ENCODE measurements at regions not wholly inside any gene's neighbourhood (a gene's known extent, or its start where the extent isn't known, plus 50 kb on each side); places are given as distances from the start of the nearest gene placed in this dataset.

- Mint-ChIP-seq H3K4me1 (ENCODE audit: low read depth) (no peaks in the 10 kb centered on the region), H3K27ac (no peak overlapping the region), H3K9me3 (peaks cover 2 to 10% of the 10 kb centered on the region in 2 donors), H3K27me3 (ENCODE audit: low read depth) (no peaks in the 10 kb centered on the region), H3K36me3 (ENCODE audit: insufficient read depth in 2 of 2) (no peaks in the 10 kb centered on the region), H3K4me3 (no peak overlapping the region)
- ATAC-seq (replicated peaks in 1 of 2) (no peak), DNase-seq (no peak)
Measured at GRCh38 chr3:88678747-88679146, 428.7 kb upstream of the EPHA3 start.

- Mint-ChIP-seq H3K4me3 (no peak overlapping the region), H3K27me3 (ENCODE audit: low read depth) (no peaks in the 10 kb centered on the region), H3K36me3 (ENCODE audit: insufficient read depth in 2 of 2) (no peaks in the 10 kb centered on the region), H3K27ac (no peak overlapping the region), H3K4me1 (ENCODE audit: low read depth) (no peaks in the 10 kb centered on the region), H3K9me3 (peaks cover 7 to 10% of the 10 kb centered on the region in 2 donors)
- ATAC-seq (replicated peaks in 1 of 2) (no peak), DNase-seq (no peak)
Measured at GRCh38 chr3:88690287-88690686, 417.1 kb upstream of the EPHA3 start.

GRCh38 chr3:88691081-88691480 lies 416.3 kb upstream of the EPHA3 start:
- Mint-ChIP-seq H3K4me3 (no peak overlapping the region), H3K36me3 (ENCODE audit: insufficient read depth in 2 of 2) (no peaks in the 10 kb centered on the region), H3K27ac (no peak overlapping the region), H3K9me3 (peaks cover 7 to 11% of the 10 kb centered on the region in 2 donors), H3K27me3 (ENCODE audit: low read depth) (no peaks in the 10 kb centered on the region), H3K4me1 (ENCODE audit: low read depth) (no peaks in the 10 kb centered on the region)
- DNase-seq (no peak), ATAC-seq (replicated peaks in 1 of 2) (no peak)

GRCh38 chr3:88703501-88704059 lies 403.8 kb upstream of the EPHA3 start:
- ATAC-seq (replicated peaks in 1 of 2) (no peak), DNase-seq (no peak)
- no peak overlapping the region for H3K27ac Mint-ChIP-seq
- H3K4me1 Mint-ChIP-seq (ENCODE audit: low read depth): no peaks in the 10 kb centered on the region
- H3K9me3 Mint-ChIP-seq: peaks cover 2 to 3% of the 10 kb centered on the region in 2 donors
- no peaks in the 10 kb centered on the region for H3K27me3 Mint-ChIP-seq (ENCODE audit: low read depth)
- H3K4me3 Mint-ChIP-seq: no peak overlapping the region
- no peaks in the 10 kb centered on the region for H3K36me3 Mint-ChIP-seq (ENCODE audit: insufficient read depth in 2 of 2)

GRCh38 chr3:88704338-88704737 lies 403.1 kb upstream of the EPHA3 start:
- ATAC-seq (replicated peaks in 1 of 2): no peak
- H3K4me3 Mint-ChIP-seq: no peak overlapping the region
- no peaks in the 10 kb centered on the region for H3K27me3 Mint-ChIP-seq (ENCODE audit: low read depth)

GRCh38 chr3:88707837-88708236 lies 399.6 kb upstream of the EPHA3 start:
- no peak overlapping the region for H3K4me3 Mint-ChIP-seq
- H3K27me3 Mint-ChIP-seq (ENCODE audit: low read depth): no peaks in the 10 kb centered on the region

More at GRCh38 chr3:88704338-88704737, 403.1 kb upstream of the EPHA3 start:
- no peak for DNase-seq
- peaks cover 2 to 3% of the 10 kb centered on the region in 2 donors for H3K9me3 Mint-ChIP-seq
- H3K36me3 Mint-ChIP-seq (ENCODE audit: insufficient read depth in 2 of 2): no peaks in the 10 kb centered on the region
- H3K4me1 Mint-ChIP-seq (ENCODE audit: low read depth): no peaks in the 10 kb centered on the region
- H3K27ac Mint-ChIP-seq: no peak overlapping the region

GRCh38 chr3:88712552-88712951 lies 394.9 kb upstream of the EPHA3 start:
- DNase-seq (no peak), ATAC-seq (replicated peaks in 1 of 2) (no peak)
- Mint-ChIP-seq H3K27ac (no peak overlapping the region), H3K36me3 (ENCODE audit: insufficient read depth in 2 of 2) (no peaks in the 10 kb centered on the region), H3K27me3 (ENCODE audit: low read depth) (no peaks in the 10 kb centered on the region), H3K4me1 (ENCODE audit: low read depth) (no peaks in the 10 kb centered on the region), H3K4me3 (no peak overlapping the region), H3K9me3 (peaks cover 4 to 5% of the 10 kb centered on the region in 2 donors)

More at GRCh38 chr3:88707837-88708236, 399.6 kb upstream of the EPHA3 start:
- no peaks in the 10 kb centered on the region for H3K36me3 Mint-ChIP-seq (ENCODE audit: insufficient read depth in 2 of 2)
- ATAC-seq (replicated peaks in 1 of 2) (no peak), DNase-seq (no peak)
- no peak overlapping the region for H3K27ac Mint-ChIP-seq
- peaks cover 3 to 4% of the 10 kb centered on the region in 2 donors for H3K9me3 Mint-ChIP-seq
- no peaks in the 10 kb centered on the region for H3K4me1 Mint-ChIP-seq (ENCODE audit: low read depth)

- no peaks in the 10 kb centered on the region for H3K36me3 Mint-ChIP-seq (ENCODE audit: insufficient read depth in 2 of 2)
Measured at GRCh38 chr3:88713233-88713691, 394.2 kb upstream of the EPHA3 start.

GRCh38 chr3:88725440-88726165 lies 381.8 kb upstream of the EPHA3 start:
- Mint-ChIP-seq H3K9me3 (peaks cover 0 to 9% of the 10 kb centered on the region in 2 donors), H3K4me3 (no peak overlapping the region), H3K4me1 (ENCODE audit: low read depth) (no peaks in the 10 kb centered on the region), H3K27me3 (ENCODE audit: low read depth) (no peaks in the 10 kb centered on the region), H3K36me3 (ENCODE audit: insufficient read depth in 2 of 2) (peaks cover 0 to 3% of the 10 kb centered on the region in 2 donors), H3K27ac (no peak overlapping the region)
- ATAC-seq (replicated peaks in 1 of 2) (no peak), DNase-seq (no peak)

More at GRCh38 chr3:88713233-88713691, 394.2 kb upstream of the EPHA3 start:
- H3K4me1 Mint-ChIP-seq (ENCODE audit: low read depth): no peaks in the 10 kb centered on the region
- H3K27ac Mint-ChIP-seq: no peak overlapping the region
- no peak overlapping the region for H3K4me3 Mint-ChIP-seq
- ATAC-seq (replicated peaks in 1 of 2) (no peak), DNase-seq (no peak)
- no peaks in the 10 kb centered on the region for H3K27me3 Mint-ChIP-seq (ENCODE audit: low read depth)
- H3K9me3 Mint-ChIP-seq: peaks cover 4 to 5% of the 10 kb centered on the region in 2 donors

GRCh38 chr3:88732186-88732585 lies 375.2 kb upstream of the EPHA3 start:
- Mint-ChIP-seq H3K36me3 (ENCODE audit: insufficient read depth in 2 of 2) (no peaks in the 10 kb centered on the region), H3K4me3 (no peak overlapping the region), H3K27me3 (ENCODE audit: low read depth) (no peaks in the 10 kb centered on the region), H3K27ac (no peak overlapping the region), H3K4me1 (ENCODE audit: low read depth) (no peaks in the 10 kb centered on the region), H3K9me3 (peaks cover 0 to 4% of the 10 kb centered on the region in 2 donors)
- ATAC-seq (replicated peaks in 1 of 2) (no peak), DNase-seq (no peak)

GRCh38 chr3:88742106-88742505 lies 365.3 kb upstream of the EPHA3 start:
- H3K4me3 Mint-ChIP-seq: no peak overlapping the region
- DNase-seq (no peak), ATAC-seq (replicated peaks in 1 of 2) (no peak)
- H3K27ac Mint-ChIP-seq: no peak overlapping the region
- peaks cover 10% of the 10 kb centered on the region in 2 donors for H3K9me3 Mint-ChIP-seq
- H3K27me3 Mint-ChIP-seq (ENCODE audit: low read depth): no peaks in the 10 kb centered on the region
- no peaks in the 10 kb centered on the region for H3K36me3 Mint-ChIP-seq (ENCODE audit: insufficient read depth in 2 of 2)
- H3K4me1 Mint-ChIP-seq (ENCODE audit: low read depth): no peaks in the 10 kb centered on the region

GRCh38 chr3:88742674-88743507 lies 364.5 kb upstream of the EPHA3 start:
- H3K27ac Mint-ChIP-seq: no peak overlapping the region
- no peak for DNase-seq
- H3K36me3 Mint-ChIP-seq (ENCODE audit: insufficient read depth in 2 of 2): no peaks in the 10 kb centered on the region
- H3K27me3 Mint-ChIP-seq (ENCODE audit: low read depth): no peaks in the 10 kb centered on the region
- H3K4me3 Mint-ChIP-seq: no peak overlapping the region
- H3K4me1 Mint-ChIP-seq (ENCODE audit: low read depth): no peaks in the 10 kb centered on the region
- peaks cover 10% of the 10 kb centered on the region in 2 donors for H3K9me3 Mint-ChIP-seq
- no peak for ATAC-seq (replicated peaks in 1 of 2)

GRCh38 chr3:88744896-88745295 lies 362.5 kb upstream of the EPHA3 start:
- H3K27me3 Mint-ChIP-seq (ENCODE audit: low read depth): no peaks in the 10 kb centered on the region
- H3K9me3 Mint-ChIP-seq: peaks cover 15 to 22% of the 10 kb centered on the region in 2 donors

More at GRCh38 chr3:88744896-88745295, 362.5 kb upstream of the EPHA3 start:
- ATAC-seq (replicated peaks in 1 of 2) (no peak), DNase-seq (no peak)
- H3K36me3 Mint-ChIP-seq (ENCODE audit: insufficient read depth in 2 of 2): no peaks in the 10 kb centered on the region
- no peak overlapping the region for H3K4me3 Mint-ChIP-seq
- H3K27ac Mint-ChIP-seq: no peak overlapping the region
- no peaks in the 10 kb centered on the region for H3K4me1 Mint-ChIP-seq (ENCODE audit: low read depth)
